ENCODE measurements at regions not wholly inside any gene's neighbourhood (a gene's known extent, or its start where the extent isn't known, plus 50 kb on each side); places are given as distances from the start of the nearest gene placed in this dataset.

- no peak for TF ChIP-seq CTCF (IDR thresholded peaks at IDR 0.05)
- TF ChIP-seq POLR2A (IDR thresholded peaks at IDR 0.05), result no peak
Measured at GRCh38 chr2:33909945-33910695, 311.0 kb upstream of the FAM98A start.
